HG03457 (cell line): ENCODE measurements at regions not wholly inside any gene's neighbourhood (a gene's known extent, or its start where the extent isn't known, plus 50 kb on each side); places are given as distances from the start of the nearest gene placed in this dataset.

Source experiments
- ATAC-seq: cut with Tn5 transposase; IDR thresholded peaks from one replicate; pipeline ENCODE4 v1.9.1; 2021; ENCODE audit warnings: moderate number of reproducible peaks; ENCODE audit not compliant: unreplicated experiment

DNA sequence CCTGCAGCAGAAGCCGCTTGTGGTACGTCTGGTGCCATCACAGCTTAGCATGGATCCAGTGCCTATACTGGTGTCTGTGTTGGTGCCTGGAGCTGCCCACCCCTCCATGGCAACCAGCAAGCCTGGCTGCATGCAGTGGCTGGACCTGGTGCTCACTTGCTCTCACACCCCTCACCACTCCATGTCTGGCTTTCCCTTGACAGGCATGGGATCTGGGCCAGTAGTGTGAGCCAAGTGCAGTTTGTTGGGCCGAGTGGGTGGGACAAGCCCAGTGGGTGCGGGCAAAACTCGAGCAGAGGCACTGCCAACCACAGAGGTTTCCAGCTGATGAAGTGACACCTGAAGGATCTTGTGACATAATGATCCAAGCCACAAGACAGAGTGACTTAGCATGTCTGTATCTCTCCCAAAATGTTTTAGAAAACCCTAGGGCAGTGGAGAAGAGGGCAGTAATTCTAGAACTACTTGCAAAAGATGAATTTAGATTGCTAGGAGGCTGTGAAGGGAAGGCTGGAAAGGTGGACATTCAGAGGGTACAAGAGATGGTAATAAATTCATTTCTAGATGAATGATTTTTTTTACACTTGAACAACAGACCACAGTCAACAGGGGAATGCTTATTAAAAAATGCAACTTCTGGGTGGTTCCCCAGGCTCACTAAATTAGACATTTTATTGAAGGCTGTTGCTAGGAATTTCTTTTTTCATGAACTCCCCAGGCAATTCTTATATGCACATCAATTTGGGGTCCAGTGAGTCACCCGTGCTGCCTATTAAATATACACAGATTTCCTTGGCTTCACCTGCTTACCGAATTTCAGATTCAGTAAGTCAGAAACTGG lies 660.3 kb downstream of the TLR4 start:
- peak; percentile 38 for ATAC-seq

- no peak for ATAC-seq
Measured at GRCh38 chr9:118366228-118366627, 662.0 kb downstream of the TLR4 start.

GRCh38 chr9:118367383-118367782 lies 663.2 kb downstream of the TLR4 start:
- ATAC-seq: peak; percentile 58

DNA sequence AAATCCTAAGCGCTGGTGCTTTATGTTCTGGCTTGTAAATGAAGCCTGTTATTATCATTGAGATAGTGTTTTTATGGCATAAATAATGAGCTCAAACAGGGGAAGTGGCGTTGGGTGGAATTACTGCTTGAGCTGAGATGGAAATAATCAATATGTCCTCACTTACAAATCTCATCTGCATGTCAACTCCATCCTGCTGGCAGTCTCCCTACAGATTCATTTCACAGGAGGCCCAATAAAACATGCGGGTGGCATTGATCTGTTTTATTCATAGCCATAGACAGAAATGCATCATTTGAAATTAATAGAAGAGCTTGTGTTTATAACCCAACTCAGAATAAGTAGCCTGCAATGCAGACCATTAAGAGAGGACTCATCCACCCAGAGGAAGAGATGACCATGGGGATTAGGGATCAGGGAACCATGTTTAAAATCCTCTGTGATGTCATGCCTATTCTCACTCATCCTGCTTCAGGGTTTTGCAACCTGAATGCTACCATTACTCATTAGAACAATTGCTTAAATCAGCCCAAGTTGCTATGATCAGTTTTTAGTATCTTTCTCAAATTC lies 680.4 kb downstream of the TLR4 start:
- ATAC-seq: no peak

GRCh38 chr9:118395415-118395814 lies 691.2 kb downstream of the TLR4 start:
- peak; percentile 95 for ATAC-seq

GRCh38 chr9:118401546-118401945 lies 697.3 kb downstream of the TLR4 start:
- ATAC-seq: no peak

- ATAC-seq: no peak
Measured at GRCh38 chr9:118414676-118415075, 710.5 kb downstream of the TLR4 start.

DNA sequence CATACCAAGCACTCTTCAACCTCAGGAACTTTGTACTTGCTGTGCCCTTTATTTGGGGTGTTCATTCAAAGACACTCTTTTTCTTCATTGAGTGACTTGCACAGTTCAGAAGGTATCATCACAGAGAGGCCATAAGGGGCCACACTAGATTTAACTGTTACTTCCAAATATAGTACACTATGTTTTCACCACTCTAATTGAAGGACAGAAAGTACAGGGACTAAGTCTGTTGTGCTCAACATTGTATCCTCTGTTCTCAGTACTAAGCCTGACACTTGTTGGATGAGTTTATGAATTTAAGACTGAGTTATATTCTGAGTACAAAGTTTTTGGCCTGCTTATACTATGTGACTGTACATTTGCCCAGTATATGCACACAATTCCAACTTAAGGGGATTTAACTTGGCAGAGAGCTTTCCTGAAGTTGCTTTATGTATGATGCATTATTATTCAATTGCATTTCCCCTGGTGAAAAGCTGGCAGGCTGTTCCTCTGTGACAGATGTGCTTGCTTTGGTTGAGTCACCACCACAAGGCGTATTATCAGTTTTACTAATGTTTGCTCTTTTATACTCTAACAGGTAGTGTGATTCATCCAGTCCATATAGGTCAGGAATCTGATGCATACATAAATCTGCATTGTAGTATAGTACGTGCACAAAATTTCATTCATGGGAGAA lies 714.8 kb downstream of the TLR4 start:
- no peak for ATAC-seq

- no peak for ATAC-seq
Measured at GRCh38 chr9:118419676-118420075, 715.5 kb downstream of the TLR4 start.

GRCh38 chr9:118422508-118422907 lies 718.3 kb downstream of the TLR4 start:
- no peak for ATAC-seq

GRCh38 chr9:118423021-118423420 lies 718.8 kb downstream of the TLR4 start:
- no peak for ATAC-seq

- ATAC-seq: no peak
Measured at GRCh38 chr9:118423721-118424120, 719.5 kb downstream of the TLR4 start.

- ATAC-seq: no peak
Measured at GRCh38 chr9:118426772-118427171, 722.6 kb downstream of the TLR4 start.

GRCh38 chr9:118438810-118439209 lies 734.6 kb downstream of the TLR4 start:
- ATAC-seq: no peak

GRCh38 chr9:118439441-118439840 lies 735.2 kb downstream of the TLR4 start:
- ATAC-seq: no peak

DNA sequence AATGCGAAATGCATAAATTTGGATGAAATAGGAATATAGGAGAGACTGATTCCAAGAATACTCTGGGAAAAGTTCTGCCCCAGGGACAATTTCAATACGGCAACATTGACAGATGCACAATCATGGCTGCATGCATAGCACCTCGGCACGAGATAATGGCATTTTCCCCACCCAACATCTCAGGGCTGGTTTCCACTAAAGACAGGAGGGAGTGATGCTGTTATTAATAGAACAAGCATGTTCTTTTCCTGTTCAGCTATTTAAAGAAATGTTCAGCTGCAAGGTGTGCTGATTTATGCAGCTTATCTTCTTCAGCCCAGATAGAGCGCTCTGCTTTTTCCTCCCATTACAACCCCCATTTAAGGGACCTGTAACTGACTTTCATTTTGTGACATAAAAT lies 740.2 kb downstream of the TLR4 start:
- no peak for ATAC-seq

- no peak for ATAC-seq
Measured at GRCh38 chr9:118446943-118447639, 742.9 kb downstream of the TLR4 start.

- ATAC-seq: no peak
Measured at GRCh38 chr9:118449554-118449953, 745.4 kb downstream of the TLR4 start.

DNA sequence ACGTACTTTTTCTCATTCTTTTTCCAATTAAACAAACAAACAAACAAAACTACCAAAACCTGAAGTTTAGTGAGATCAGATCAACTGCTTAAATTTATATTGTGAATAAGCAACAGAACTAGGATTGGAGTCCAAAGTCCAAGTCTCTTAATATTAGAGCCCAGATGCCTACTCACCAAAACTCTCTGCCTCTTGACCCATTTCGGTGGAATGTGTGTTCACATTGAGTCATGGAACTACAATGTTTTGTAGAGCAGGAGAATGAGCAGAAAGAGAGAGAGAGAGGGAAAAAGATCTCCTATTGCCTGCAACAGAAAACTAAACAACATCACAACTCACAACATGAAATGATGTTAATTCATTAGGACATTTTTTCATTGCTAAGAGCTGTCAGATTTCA lies 751.1 kb downstream of the TLR4 start:
- ATAC-seq: no peak

GRCh38 chr9:118455788-118456187 lies 751.6 kb downstream of the TLR4 start:
- ATAC-seq: no peak

GRCh38 chr9:118457171-118458000 lies 753.2 kb downstream of the TLR4 start:
- ATAC-seq: no peak
